BE2C (cell line): ENCODE measurements at regions not wholly inside any gene's neighbourhood (a gene's known extent, or its start where the extent isn't known, plus 50 kb on each side); places are given as distances from the start of the nearest gene placed in this dataset.

Source experiments
- DNase-seq: peaks from one replicate; pipeline ENCODE4 v3.0.0-alpha.2; 2020
- H3K27me3 ChIP-seq: fragments of 250-450 bp; sonication (Bioruptor Pico); 2 replicates; pipeline ENCODE4 v1.5.1; 2020; ENCODE audit warnings: mild to moderate bottlenecking
- H3K36me3 ChIP-seq: fragments of 250-450 bp; sonication (Bioruptor Pico); 2 replicates; pipeline ENCODE4 v1.5.1; 2020; ENCODE audit warnings: mild to moderate bottlenecking
- H3K4me1 ChIP-seq: fragments of 250-450 bp; sonication (Bioruptor Pico); 2 replicates; pipeline ENCODE4 v1.5.1; 2020
- H3K4me3 ChIP-seq: 2 replicates; pipeline ENCODE4 v1.5.1; 2011; ENCODE audit warnings: low read depth, low read length
- H3K9me3 ChIP-seq: fragments of 250-450 bp; sonication (Bioruptor Pico); 2 replicates; pipeline ENCODE4 v1.5.1; 2020
- CTCF ChIP-seq: IDR thresholded peaks from 2 replicates; pipeline ENCODE4 v1.5.1; 2012; ENCODE audit warnings: mild to moderate bottlenecking, low read depth, low read length

DNA sequence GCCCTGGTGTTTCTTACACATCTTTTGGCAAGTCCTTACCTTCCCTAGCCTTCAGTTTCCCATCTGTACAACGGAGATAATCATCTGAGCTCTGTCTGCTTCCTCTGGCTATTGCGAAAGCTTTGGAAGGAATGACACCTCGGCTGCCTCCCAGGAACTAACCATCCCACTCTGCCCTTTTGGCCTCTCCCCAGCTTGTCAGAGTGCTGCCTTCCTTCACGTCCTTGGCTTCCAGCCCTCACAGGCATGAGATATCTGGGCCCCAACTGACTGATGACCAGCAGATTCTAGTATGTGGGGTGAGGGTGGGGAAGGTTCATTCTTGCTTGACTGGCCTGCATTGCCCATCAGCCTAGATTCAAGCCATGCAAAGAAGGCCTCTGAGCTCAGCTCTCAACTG, 253.1 kb upstream of the FGGY start:
- Histone ChIP-seq H3K27me3 (no peaks in the 10 kb centered on the region), H3K9me3 (no peaks in the 10 kb centered on the region), H3K4me3 (no peak overlapping the region), H3K4me1 (no peaks in the 10 kb centered on the region), H3K36me3 (no peaks in the 10 kb centered on the region)
- no peak for TF ChIP-seq CTCF
- no peak for DNase-seq

GRCh38 chr1:59044535-59045121, 252.3 kb upstream of the FGGY start:
- Histone ChIP-seq H3K36me3 (no peaks in the 10 kb centered on the region), H3K4me1 (no peaks in the 10 kb centered on the region), H3K9me3 (no peaks in the 10 kb centered on the region), H3K27me3 (no peaks in the 10 kb centered on the region), H3K4me3 (no peak overlapping the region)
- TF ChIP-seq CTCF: no peak
- DNase-seq: no peak

DNA sequence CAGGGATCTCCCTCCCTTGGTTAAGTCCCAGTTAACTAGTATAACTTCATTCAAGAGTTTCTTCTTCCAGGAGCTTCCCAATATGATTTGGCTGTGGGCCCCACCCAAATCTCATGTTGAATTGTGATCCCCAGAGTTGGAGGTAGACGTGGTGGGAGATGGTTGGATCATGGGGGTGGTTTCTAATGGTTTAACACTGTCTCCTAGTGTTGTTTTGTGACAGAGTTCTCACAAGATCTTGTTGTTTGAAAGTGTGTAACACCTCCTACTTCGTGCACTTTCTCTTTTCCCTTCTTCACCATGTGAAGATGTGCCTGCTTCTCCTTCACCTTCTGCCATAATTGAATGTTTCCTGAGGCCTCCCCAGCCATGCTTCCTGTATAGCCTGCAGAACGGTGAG, 251.8 kb upstream of the FGGY start:
- DNase-seq: no peak
- Histone ChIP-seq H3K36me3 (no peaks in the 10 kb centered on the region), H3K4me3 (no peak overlapping the region), H3K4me1 (no peaks in the 10 kb centered on the region), H3K9me3 (no peaks in the 10 kb centered on the region), H3K27me3 (no peaks in the 10 kb centered on the region)
- no peak for TF ChIP-seq CTCF

DNA sequence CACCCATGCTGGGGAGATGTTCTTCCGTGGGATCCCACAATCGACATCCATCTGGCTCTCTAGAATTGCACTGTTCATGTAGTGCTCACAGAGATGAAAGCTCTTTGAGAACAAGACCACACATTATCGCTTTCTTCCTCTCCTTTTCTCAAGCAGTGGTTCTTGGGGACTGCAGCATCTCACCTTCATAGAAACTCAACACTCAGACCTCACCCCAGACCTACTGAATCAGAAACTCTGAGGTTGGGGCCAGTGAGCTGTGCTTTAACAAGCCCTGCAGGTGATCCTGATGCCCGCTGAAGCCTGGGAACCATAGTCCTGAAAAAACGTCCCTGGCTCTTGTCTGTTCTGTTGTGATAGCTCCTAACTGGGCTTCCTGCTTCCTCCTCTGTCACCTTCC, 251.3 kb upstream of the FGGY start:
- H3K27me3 ChIP-seq: no peaks in the 10 kb centered on the region
- no peaks in the 10 kb centered on the region for H3K9me3 ChIP-seq
- no peak overlapping the region for H3K4me3 ChIP-seq
- H3K4me1 ChIP-seq: no peaks in the 10 kb centered on the region
- TF ChIP-seq CTCF: no peak
- no peak for DNase-seq
- no peaks in the 10 kb centered on the region for H3K36me3 ChIP-seq

DNA sequence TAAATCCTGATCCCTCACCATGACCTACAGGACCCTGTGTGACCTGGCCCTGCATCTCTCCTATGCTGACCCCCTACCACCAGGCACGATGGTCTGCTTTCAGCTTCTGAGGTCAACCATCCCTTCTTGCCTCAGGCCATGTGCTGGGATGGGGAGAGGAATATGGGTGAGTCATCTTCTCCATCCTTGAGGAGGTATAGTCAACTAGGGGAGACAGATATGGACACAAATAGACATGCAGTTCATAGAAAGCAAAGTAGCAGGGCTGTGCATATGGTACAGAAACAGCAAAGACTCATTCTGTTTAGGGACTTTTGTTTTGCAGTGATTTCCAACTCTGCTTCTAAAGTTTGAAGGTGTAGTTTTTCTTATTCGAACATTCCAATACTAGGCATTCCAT, 250.8 kb upstream of the FGGY start:
- Histone ChIP-seq H3K4me3 (no peak overlapping the region), H3K27me3 (no peaks in the 10 kb centered on the region), H3K36me3 (no peaks in the 10 kb centered on the region), H3K4me1 (no peaks in the 10 kb centered on the region), H3K9me3 (no peaks in the 10 kb centered on the region)
- no peak for TF ChIP-seq CTCF
- no peak for DNase-seq

DNA sequence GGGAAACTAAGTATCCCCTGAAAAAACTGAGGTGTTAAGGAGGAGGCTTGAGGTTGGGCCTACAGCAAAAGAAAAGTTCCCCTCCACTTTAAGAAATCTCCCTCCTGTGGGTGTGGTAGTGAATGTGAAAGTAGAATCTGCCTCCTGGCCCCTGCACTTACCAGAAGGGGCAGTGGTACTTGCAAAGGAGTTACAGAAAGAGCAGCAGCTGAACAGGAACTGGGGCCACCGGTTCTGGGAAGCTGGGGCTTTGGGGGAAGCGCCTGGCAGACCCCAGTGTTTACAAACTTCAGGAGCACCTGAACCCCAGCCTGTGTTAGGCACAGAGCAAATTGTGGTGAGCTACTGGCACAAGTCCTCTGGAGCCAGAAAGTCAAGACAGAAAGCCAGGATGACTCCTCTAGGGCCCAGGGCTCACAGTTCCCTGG, 250.2 kb upstream of the FGGY start:
- Histone ChIP-seq H3K4me3 (no peak overlapping the region), H3K27me3 (no peaks in the 10 kb centered on the region), H3K36me3 (no peaks in the 10 kb centered on the region), H3K9me3 (no peaks in the 10 kb centered on the region), H3K4me1 (no peaks in the 10 kb centered on the region)
- TF ChIP-seq CTCF: no peak
- no peak for DNase-seq
